Left renal cortex interstitium (tissue), 4 donors: ENCODE measurements at regions not wholly inside any gene's neighbourhood (a gene's known extent, or its start where the extent isn't known, plus 50 kb on each side); places are given as distances from the start of the nearest gene placed in this dataset.
"Not testable (repeated sequence)": the region's sequence is repeated elsewhere in the genome, so short reads cannot be mapped to it uniquely, and the experiment has no call there.

Experiments used
- DNase-seq, 4 donors: peaks; one replicate each; pipeline ENCODE4 v3.0.0-alpha.2; 2013; ENCODE audit warnings: low read depth in 4 of 4, low spot score in 2 of 4, missing footprints in 1 of 4

GRCh38 chr1:56285554-56286402 is 293.6 kb downstream of the PLPP3 start:
- no peak for DNase-seq

DNA sequence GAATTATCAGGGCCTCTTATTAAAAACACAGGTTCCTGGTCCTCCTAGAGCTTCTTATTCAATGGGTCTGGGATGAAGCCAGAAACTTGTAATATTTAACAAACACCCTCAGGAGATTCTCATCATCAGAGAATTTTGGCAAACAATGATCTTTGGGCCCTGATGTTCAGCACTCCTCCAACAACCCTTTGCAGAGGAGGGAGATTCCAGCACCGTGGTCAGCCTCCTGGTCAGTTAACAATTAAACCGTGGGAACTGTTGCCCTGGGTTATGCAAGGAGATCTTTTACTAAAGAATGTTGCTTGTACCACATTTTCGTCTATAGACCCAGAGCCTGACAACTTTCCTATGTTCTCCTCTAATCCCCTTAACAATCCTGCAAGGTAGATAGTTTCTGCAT is 294.4 kb downstream of the PLPP3 start:
- DNase-seq = no peak

- no peak for DNase-seq
These were observed 301.3 kb downstream of the PLPP3 start for GRCh38 chr1:56278061-56278460.

GRCh38 chr1:56268519-56269140 is 310.7 kb downstream of the PLPP3 start:
- no peak for DNase-seq

DNA sequence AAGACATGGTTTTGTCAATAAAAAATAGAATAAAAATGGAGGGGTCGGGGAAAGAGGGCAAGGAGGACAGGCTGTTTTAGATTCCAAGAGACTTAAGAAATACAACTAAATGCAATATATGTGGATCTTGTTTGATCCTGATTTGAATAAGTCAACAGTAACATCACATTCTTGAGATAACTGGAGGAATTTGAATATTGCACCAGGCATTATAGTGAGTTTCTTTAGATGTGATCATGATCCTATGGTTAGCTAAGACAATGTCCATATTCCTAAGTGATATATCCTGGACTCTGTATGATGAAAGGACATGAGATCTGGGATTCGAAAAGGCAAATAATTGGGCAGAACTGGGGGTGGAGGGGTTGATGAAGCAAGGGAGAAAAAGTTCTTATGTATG is 311.8 kb downstream of the PLPP3 start:
- no peak for DNase-seq

GRCh38 chr1:56266359-56266758 is 313.0 kb downstream of the PLPP3 start:
- no peak for DNase-seq

DNA sequence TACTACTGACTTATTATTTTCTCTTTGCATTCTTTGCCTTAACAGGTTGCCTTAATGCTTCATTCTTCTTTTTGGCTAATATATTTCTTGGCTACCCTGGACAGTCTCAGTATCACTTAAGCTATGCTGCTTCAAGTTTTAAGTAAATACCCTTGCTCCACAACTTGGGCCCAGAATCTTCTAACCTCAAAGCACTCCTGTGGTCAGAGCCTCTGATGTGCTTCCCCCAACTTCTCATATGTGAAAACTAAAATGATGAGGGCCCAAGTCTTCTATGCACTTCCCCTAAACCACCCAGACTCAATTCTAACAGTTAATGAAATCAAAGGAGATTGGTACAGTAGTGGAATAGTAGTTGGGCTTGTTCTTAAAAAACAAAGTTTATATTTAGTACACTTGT is 314.1 kb downstream of the PLPP3 start:
- DNase-seq = no peak

DNA sequence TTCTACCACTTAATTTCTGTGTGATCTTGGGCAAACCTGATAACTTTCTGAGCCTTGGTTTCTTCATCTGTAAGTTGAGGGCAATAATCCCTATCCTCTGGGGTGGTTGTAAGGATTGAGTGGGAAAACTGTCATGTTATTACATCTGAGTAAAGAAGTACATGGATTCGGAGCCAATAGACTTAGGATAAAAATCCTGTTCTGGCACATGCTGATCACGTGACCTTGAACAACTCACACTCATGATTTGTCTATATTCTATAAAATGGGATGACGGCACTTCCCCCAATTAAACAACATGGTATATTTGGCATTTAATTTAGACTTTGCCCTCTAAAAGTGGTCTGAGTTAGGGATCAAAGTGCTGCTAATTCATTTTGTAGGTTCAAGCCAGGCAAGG is 315.5 kb downstream of the PLPP3 start:
- no peak for DNase-seq

DNA sequence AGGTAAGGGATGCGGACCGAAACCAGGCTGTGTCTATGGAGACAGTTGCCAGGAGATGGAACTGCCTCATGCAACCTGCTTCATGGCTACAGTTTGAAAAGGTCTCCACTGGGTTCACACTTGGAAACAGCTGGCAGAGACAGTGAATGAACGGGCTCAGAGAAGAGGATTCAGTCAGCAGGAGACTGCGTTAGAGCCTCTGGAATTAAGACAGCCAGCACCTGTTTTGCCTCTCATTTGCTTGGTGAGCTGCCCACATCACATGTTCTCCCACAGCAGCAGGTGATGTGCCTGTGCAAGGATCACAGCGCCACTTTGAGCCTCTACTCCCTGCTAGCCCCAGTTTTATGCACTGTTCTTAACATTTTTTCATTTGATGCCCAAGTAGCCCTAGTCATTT is 321.0 kb downstream of the PLPP3 start:
- no peak for DNase-seq

DNA sequence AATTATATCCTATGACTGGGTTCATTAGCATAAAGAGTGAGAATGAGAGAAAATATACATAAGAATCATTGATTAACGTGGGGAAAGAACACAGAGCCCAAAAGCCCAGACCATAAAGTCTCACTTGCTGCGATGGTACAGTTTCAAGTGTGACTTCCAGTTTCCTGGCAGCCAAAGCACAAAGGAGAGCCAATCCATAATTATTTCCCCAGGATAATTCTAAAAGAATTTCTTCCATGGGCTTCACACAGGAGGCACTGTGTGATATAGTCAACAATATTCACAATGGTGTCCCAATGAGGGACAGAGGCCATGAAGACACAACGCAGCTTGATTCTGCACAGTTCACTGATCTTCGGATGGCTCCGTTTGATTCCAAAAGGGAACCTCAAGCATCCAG is 321.6 kb downstream of the PLPP3 start:
- no peak for DNase-seq

DNA sequence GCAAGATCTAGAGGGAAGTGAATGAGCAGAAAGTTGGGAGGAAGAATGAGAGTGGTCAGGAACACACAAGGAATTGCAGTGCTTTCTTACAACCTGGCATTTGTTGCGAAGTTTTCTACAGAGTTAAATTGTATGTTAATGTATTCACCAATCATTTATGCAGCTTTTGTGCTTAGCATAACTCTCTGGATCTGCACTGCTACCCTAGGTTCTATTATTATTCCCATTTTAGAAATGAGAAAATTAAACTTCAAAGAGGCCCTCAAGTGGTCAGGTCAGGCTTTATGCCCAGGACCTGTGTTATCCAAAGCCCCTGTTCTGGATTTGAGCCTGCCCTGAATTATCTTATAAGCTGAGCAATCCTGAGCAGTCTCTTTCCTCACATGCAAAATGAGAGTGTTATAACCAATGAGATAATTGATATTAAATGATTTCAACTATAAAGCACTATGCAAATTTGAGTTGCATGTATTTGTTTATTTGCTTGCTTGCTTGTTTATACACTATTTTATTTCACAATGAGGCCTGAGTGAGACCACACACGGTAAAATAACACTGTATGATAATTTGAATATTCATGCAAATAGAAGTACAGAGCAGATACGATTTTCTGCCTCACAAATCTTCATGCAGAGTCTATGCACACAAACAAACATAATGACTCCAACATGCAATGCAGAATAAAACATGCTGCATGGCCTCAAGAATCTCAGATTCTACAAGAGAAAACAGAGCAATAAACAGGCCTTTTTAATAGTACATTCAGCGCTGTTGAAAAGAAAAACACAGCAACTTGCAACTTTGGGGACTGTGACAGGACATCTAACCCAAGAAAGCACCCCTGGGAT is 323.0 kb downstream of the PLPP3 start:
- no peak for DNase-seq

DNA sequence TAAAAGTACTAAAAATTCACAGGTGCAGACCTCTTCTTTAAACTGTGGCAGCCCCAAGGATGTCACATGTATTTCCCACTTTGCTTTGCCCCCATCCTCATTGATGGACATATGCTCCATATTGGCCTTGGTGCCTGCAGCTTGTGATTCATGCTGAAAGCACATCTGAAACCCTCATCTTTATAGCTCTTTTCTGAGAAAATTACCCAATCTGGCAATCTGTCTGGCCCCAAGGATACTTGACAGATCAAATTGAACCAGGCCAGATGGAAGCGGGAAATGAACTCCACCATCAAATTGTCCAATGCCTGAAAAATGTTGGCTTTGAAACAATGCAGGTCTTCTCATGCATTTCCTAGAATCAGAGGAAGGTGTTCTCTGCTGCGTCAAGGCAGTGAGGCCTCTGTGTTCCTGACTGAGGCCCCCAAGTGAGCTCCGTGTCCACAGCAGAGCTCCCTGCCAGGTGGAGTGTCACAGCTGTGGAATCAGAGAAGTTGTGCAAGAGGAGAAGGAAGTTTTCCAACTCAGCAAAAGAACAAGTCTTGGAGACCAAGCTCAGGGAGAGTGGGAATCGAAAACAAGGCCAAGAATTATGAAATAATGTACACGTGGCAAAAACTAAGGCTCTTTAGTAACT is 323.7 kb downstream of the PLPP3 start:
- DNase-seq = no peak

DNA sequence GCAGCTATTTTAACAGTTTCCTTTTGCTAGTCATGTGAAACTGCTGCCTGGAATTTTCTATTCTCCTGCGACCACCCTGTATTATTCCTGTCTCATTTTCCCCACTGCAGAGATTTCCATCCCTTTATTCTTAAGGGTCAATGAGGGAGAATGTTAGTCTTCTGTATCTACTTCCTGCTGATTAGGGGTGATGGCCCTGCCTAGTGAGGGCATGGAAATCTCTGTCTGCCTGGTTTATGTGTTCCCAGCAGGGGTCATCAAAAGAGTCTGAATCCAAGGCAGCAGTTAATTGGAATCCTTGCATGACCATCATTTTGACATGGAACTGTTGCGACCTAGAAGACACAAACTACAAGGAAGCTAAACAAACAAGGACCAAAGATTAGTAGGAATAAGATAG is 325.2 kb downstream of the PLPP3 start:
- no peak for DNase-seq

GRCh38 chr1:56250809-56251208 is 328.6 kb downstream of the PLPP3 start:
- no peak for DNase-seq

DNA sequence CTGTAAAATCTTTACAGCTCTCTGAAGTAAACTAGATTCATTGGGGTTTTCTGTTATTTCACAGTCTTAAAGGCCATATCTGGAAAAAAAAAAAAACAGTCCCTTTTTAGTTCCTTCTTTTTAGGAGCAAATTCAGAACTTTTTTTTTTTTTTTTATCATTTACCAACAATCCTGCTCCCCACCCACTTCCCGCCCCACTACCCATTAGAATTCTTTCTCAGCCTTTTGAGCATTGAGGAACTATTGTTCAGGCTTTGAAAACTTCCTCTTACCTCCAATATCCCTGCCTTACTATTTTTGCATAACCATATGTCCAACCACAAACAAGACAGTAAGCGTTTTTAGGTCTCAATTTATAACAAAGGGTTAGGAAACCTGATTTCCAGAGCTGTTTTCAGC is 330.1 kb downstream of the PLPP3 start:
- DNase-seq = no peak

- DNase-seq = no peak
These were observed 331.2 kb downstream of the PLPP3 start for GRCh38 chr1:56248138-56248537.

DNA sequence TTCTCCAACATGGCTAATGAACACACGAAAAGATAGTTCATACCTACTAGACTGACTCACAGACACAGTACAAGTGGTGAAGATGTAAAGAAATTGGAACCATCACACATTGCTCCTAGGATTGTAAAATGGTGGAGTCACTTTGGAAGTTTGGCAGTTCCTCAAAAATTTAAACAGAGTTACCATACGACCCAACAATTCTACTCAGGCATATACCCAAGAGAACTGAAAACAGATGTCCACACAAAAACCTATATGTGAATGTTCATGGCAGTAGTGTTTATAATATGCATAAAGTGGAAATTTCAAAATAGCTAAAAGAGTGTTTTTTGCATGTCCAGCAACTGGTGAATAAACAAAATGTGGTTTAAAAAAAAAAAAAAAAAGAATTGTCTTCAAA is 332.6 kb downstream of the PLPP3 start:
- not testable (repeated sequence) for DNase-seq

GRCh38 chr1:56240400-56240799 is 339.0 kb downstream of the PLPP3 start:
- DNase-seq = no peak

- no peak for DNase-seq
These were observed 341.8 kb downstream of the PLPP3 start for GRCh38 chr1:56237491-56238064.

DNA sequence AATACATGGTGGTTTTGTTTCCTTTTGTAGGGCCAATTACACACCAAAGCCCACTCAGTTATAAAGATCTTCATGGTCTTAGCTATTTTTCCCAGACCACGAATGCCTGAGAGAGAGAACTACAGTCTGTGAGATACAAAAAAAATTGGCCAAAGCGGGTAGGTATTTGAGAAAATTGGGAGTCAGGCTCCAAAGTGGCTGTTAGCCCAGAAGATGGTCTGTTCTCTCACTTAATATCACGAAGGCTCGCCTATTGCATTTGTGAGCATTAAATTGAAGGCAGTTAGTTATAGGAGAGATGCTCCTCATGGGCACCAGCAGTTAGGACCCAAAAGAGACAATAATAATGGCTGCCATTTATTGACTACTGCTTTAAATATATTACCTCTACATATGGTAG is 342.7 kb downstream of the PLPP3 start:
- no peak for DNase-seq
